HFFc6 (cell line): ENCODE measurements at regions not wholly inside any gene's neighbourhood (a gene's known extent, or its start where the extent isn't known, plus 50 kb on each side); places are given as distances from the start of the nearest gene placed in this dataset.

ENCODE experiments used
- DNase-seq: peaks from one replicate; pipeline ENCODE4 v3.0.0-alpha.2; 2018
- H3K27ac Mint-ChIP-seq: 2 replicates; pipeline ENCODE4 v1.8.0; 2020; ENCODE audit warnings: mild to moderate bottlenecking, mixed read lengths
- H3K27me3 Mint-ChIP-seq: 2 replicates; pipeline ENCODE4 v1.8.0; 2021; ENCODE audit warnings: mild to moderate bottlenecking, moderate library complexity, mixed read lengths; ENCODE audit not compliant: insufficient read depth
- H3K36me3 Mint-ChIP-seq: 2 replicates; pipeline ENCODE4 v1.8.0; 2021; ENCODE audit warnings: low read depth, mixed read lengths
- H3K4me1 Mint-ChIP-seq: 2 replicates; pipeline ENCODE4 v1.8.0; 2020; ENCODE audit warnings: low read depth, mixed read lengths
- H3K4me3 Mint-ChIP-seq: 2 replicates; pipeline ENCODE4 v1.8.0; 2020; ENCODE audit warnings: mild to moderate bottlenecking, moderate library complexity, mixed read lengths
- H3K9me3 Mint-ChIP-seq: 2 replicates; pipeline ENCODE4 v1.8.0; 2020; ENCODE audit warnings: mild to moderate bottlenecking, mixed read lengths
- CTCF ChIP-seq: fragments of 200-600 bp; sonication (generic); IDR thresholded peaks from 2 replicates; pipeline ENCODE4 v1.5.0; 2021; ENCODE audit warnings: antibody characterized with exemption, mild to moderate bottlenecking

DNA sequence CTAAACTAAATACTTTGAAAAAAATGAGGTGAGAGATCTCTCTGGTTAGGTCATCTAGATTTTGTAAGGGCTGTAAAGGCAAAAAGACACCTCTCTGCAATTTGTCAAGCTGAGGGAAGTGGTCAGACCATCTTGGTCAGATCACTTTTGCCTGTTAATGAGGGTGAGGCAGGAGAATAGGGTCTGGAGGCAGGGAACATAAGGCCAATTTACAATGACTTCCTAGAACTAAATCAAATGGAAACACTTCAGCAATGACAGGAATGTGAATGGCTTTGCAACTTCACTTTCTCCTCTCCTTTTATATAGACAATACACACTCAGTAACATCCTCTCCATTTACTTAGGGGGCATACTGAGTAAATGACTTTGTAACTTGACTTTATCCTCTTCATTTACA, 1653.4 kb downstream of the SLITRK5 start:
- no peak for TF ChIP-seq CTCF
- Mint-ChIP-seq H3K36me3 (no peaks in the 10 kb centered on the region), H3K27me3 (no peaks in the 10 kb centered on the region), H3K4me3 (no peak overlapping the region), H3K27ac (no peak overlapping the region), H3K9me3 (peaks cover 34% of the 10 kb centered on the region), H3K4me1 (no peaks in the 10 kb centered on the region)
- no peak for DNase-seq

GRCh38 chr13:89343165-89343564, 1672.0 kb downstream of the SLITRK5 start:
- Mint-ChIP-seq H3K36me3 (no peaks in the 10 kb centered on the region), H3K9me3 (peaks cover 18% of the 10 kb centered on the region; the same call in 1 of the 2 replicates), H3K27me3 (no peaks in the 10 kb centered on the region), H3K4me1 (no peaks in the 10 kb centered on the region), H3K4me3 (no peak overlapping the region), H3K27ac (no peak overlapping the region)
- no peak for TF ChIP-seq CTCF
- DNase-seq = no peak

DNA sequence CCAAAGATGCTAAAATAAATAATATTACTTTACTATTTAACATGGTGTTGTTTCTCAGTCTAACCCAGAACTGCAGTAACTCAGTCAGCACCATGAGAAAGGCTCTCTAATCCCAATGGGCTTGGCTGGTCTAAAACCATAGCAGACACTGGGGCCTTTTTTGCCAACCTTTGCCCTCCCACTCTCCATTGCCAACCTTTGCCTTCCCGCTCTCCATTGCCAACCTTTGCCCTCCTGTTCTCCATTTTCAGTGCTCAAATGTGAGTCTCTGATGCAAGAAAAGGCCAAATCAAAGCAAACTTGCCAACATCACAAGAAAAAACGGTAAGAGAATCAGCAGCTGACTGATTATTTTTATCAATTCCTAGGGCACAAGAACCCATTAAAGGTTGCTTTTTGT, 1681.2 kb downstream of the SLITRK5 start:
- no peaks in the 10 kb centered on the region for H3K4me1 Mint-ChIP-seq
- H3K4me3 Mint-ChIP-seq = no peak overlapping the region
- no peak for DNase-seq
- no peaks in the 10 kb centered on the region; the same call in 1 of the 2 replicates for H3K36me3 Mint-ChIP-seq
- H3K27me3 Mint-ChIP-seq = no peaks in the 10 kb centered on the region
- TF ChIP-seq CTCF = no peak
- peaks cover 22% of the 10 kb centered on the region for H3K9me3 Mint-ChIP-seq
- no peak overlapping the region for H3K27ac Mint-ChIP-seq

DNA sequence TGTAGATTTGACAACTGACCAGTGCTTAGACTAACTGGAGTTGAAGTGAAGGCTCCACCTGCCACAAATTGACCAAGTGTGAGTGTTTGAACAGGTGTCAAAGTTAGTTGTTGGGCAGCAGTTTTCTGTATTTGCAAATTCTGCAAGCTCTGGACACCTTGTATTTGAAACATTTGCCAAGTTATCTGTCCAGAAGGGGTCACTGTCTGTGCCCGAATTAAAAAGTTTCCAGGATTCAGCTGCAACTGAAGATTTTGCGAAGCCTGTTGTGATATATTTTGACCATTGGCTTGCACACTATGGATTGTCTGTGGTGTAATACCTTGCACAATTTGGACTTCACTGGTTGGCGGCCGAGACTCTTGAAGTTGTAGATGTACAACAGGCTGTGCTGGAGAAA, 1690.7 kb downstream of the SLITRK5 start:
- Mint-ChIP-seq H3K4me1 (no peaks in the 10 kb centered on the region), H3K27ac (no peak overlapping the region), H3K27me3 (no peaks in the 10 kb centered on the region), H3K36me3 (peaks cover 6% of the 10 kb centered on the region; the same call in 1 of the 2 replicates), H3K4me3 (no peak overlapping the region), H3K9me3 (peaks cover 25% of the 10 kb centered on the region)
- no peak for DNase-seq
- TF ChIP-seq CTCF = no peak

DNA sequence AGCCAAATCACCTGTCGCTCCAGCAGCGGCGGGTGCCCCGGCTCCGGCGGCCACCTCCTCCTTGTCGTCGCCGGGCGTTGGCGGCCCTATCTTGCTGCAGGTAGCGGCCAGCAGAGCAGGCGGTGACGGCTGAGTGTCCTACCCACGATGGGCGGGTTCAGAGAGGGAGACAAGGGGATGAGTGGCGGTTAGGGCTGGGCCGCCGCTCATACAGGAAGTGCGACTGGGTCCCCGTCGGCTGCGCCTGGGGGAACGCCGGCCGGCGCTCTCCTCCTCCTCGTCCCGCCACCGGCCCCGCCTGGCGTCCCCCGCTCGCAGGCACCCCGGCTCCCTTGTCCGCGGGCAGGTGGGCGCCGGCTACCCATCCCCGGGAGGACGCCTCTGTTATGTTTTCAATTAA, 1692.0 kb downstream of the SLITRK5 start:
- TF ChIP-seq CTCF = no peak

GRCh38 chr13:89372193-89372592, 1701.0 kb downstream of the SLITRK5 start:
- H3K4me3 Mint-ChIP-seq = no peak overlapping the region
- H3K4me1 Mint-ChIP-seq = no peaks in the 10 kb centered on the region
- no peaks in the 10 kb centered on the region; the same call in 1 of the 2 replicates for H3K9me3 Mint-ChIP-seq
- no peaks in the 10 kb centered on the region for H3K36me3 Mint-ChIP-seq
- no peaks in the 10 kb centered on the region for H3K27me3 Mint-ChIP-seq
- H3K27ac Mint-ChIP-seq = no peak overlapping the region
- TF ChIP-seq CTCF = no peak
- no peak for DNase-seq

More for the DNA sequence above, 1692.0 kb downstream of the SLITRK5 start:
- Mint-ChIP-seq H3K4me3 (no peak overlapping the region), H3K4me1 (no peaks in the 10 kb centered on the region), H3K27ac (no peak overlapping the region), H3K9me3 (peaks cover 21% of the 10 kb centered on the region), H3K36me3 (peaks cover 6% of the 10 kb centered on the region; the same call in 1 of the 2 replicates), H3K27me3 (no peaks in the 10 kb centered on the region)
- DNase-seq = no peak
